SK-N-SH (cell line): ENCODE measurements at regions not wholly inside any gene's neighbourhood (a gene's known extent, or its start where the extent isn't known, plus 50 kb on each side); places are given as distances from the start of the nearest gene placed in this dataset.

Experiments used
- CTCF ChIA-PET: fragments of 300-600, 350-600 bp; formaldehyde crosslinking; extraction: SDS; loops from one replicate; lab custom pipeline; 2021; lab: Yijun Ruan, JAX
- POLR2A ChIA-PET: fragments of 350-600 bp; sonication (Branson Sonifier 250); formaldehyde crosslinking; extraction: SDS; loops from one replicate; lab custom pipeline; 2020; ENCODE audit warnings: antibody characterized with exemption, inconsistent platforms; lab: Yijun Ruan, JAX
- DNase-seq: peaks from one replicate; pipeline ENCODE4 v3.0.0; 2012
- H2AFZ ChIP-seq: fragments of 200-600 bp; sonication (generic); 2 replicates; pipeline ENCODE4 v1.8.1; 2016; ENCODE audit warnings: antibody characterized with exemption, mild to moderate bottlenecking, low read depth
- H3F3A ChIP-seq: fragments of 200-600 bp; sonication (generic); replicated peaks from 2 replicates; pipeline ENCODE3; 2016; ENCODE audit warnings: antibody characterized with exemption, mild to moderate bottlenecking; ENCODE audit not compliant: insufficient read depth
- H3K27ac ChIP-seq, 2 experiments: fragments of 200-500 bp in 1 of 2; fragments of 200-600 bp in 1 of 2; sonication (Bioruptor generic) in 1 of 2; sonication (generic), shearing (Covaris generic) in 1 of 2; 2 replicates each; pipeline versions ENCODE4 v1.5.1 to v1.6.1; 2014 to 2016; ENCODE audit warnings: low read depth in 2 of 2, inconsistent platforms in 1 of 2, low read length in 1 of 2, mild to moderate bottlenecking in 1 of 2, mixed read lengths in 1 of 2
- H3K27me3 ChIP-seq: fragments of 200-600 bp; sonication (generic), shearing (Covaris generic); 2 replicates; pipeline ENCODE4 v1.6.1; 2016; ENCODE audit warnings: mixed run types; ENCODE audit not compliant: insufficient read depth
- H3K36me3 ChIP-seq, 2 experiments: fragments of 200-500 bp in 1 of 2; fragments of 200-600 bp in 1 of 2; sonication (Bioruptor generic) in 1 of 2; sonication (generic) in 1 of 2; replicated peaks in 1 of 2; 2 replicates each; pipeline versions ENCODE3 to v1.5.1; 2014 to 2016; ENCODE audit warnings: low read length in 1 of 2, mild to moderate bottlenecking in 1 of 2; ENCODE audit not compliant: insufficient read depth in 2 of 2, control insufficient read depth in 1 of 2
- H3K4me1 ChIP-seq, 2 experiments: fragments of 200-500 bp in 1 of 2; fragments of 200-600 bp in 1 of 2; sonication (Bioruptor generic) in 1 of 2; sonication (generic), shearing (Covaris generic) in 1 of 2; 2 replicates each; pipeline versions ENCODE4 v1.5.1 to v1.6.1; 2014 to 2016; ENCODE audit warnings: low read depth in 1 of 2, low read length in 1 of 2, mixed run types in 1 of 2; ENCODE audit not compliant: insufficient read depth in 2 of 2, control insufficient read depth in 1 of 2
- H3K4me2 ChIP-seq: fragments of 200-600 bp; sonication (generic), shearing (Covaris generic); 2 replicates; pipeline ENCODE4 v1.6.1; 2017; ENCODE audit warnings: mixed run types
- H3K4me3 ChIP-seq, 2 experiments: fragments of 200-500 bp in 1 of 2; fragments of 200-600 bp in 1 of 2; sonication (Bioruptor generic) in 1 of 2; sonication (generic), shearing (Covaris generic) in 1 of 2; 2 replicates each; pipeline versions ENCODE4 v1.5.1 to v1.8.1; 2014 to 2016; ENCODE audit warnings: low read depth in 2 of 2, inconsistent platforms in 1 of 2, low read length in 1 of 2, mild to moderate bottlenecking in 1 of 2, mixed read lengths in 1 of 2, moderate library complexity in 1 of 2
- H3K79me2 ChIP-seq: fragments of 200-600 bp; sonication (generic); 2 replicates; pipeline ENCODE4 v1.8.1; 2017; ENCODE audit warnings: mild to moderate bottlenecking; ENCODE audit not compliant: insufficient read depth
- H3K9ac ChIP-seq: fragments of 200-600 bp; sonication (generic); 2 replicates; pipeline ENCODE4 v1.6.1; 2017; ENCODE audit warnings: mixed run types
- H3K9me2 ChIP-seq: fragments of 200-600 bp; sonication (generic); 2 replicates; pipeline ENCODE4 v1.6.1; 2017; ENCODE audit warnings: mixed run types
- H3K9me3 ChIP-seq: fragments of 200-600 bp; sonication (generic); 2 replicates; pipeline ENCODE4 v1.6.1; 2017; ENCODE audit warnings: mixed run types, mild to moderate bottlenecking, moderate library complexity
- H4K20me1 ChIP-seq: fragments of 200-600 bp; sonication (generic); 2 replicates; pipeline ENCODE4 v1.6.1; 2017; ENCODE audit warnings: mild to moderate bottlenecking, mixed run types; ENCODE audit not compliant: insufficient read depth
- EP300 ChIP-seq, 2 experiments: IDR thresholded peaks; 2 replicates each; pipeline versions ENCODE4 v1.4.0 to v1.6.1; 2012; ENCODE audit warnings: borderline replicate concordance in 1 of 2, low read depth in 1 of 2, low read length in 1 of 2
- FOXJ3 ChIP-seq: sonication (generic); formaldehyde crosslinking; IDR thresholded peaks from 2 replicates; pipeline ENCODE4 v1.5.1; 2020; ENCODE audit warnings: mild to moderate bottlenecking, missing genetic modification reagents
- FOXM1 ChIP-seq: IDR thresholded peaks from 2 replicates; pipeline ENCODE4 v1.4.0; 2012; ENCODE audit warnings: low read depth, mild to moderate bottlenecking
- GATA2 ChIP-seq: sonication (generic); formaldehyde crosslinking; IDR thresholded peaks from 2 replicates; pipeline ENCODE4 v1.5.0; 2020; ENCODE audit warnings: mild to moderate bottlenecking, missing genetic modification reagents
- JUND ChIP-seq: IDR thresholded peaks from 2 replicates; pipeline ENCODE4 v1.4.0; 2012
- RAD21 ChIP-seq: IDR thresholded peaks from 2 replicates; pipeline ENCODE4 v1.6.1; 2012; ENCODE audit warnings: mild to moderate bottlenecking, low read length
- RCOR1 ChIP-seq: fragments of 150-350 bp; IDR thresholded peaks from 2 replicates; pipeline ENCODE4 v1.6.1; 2017; ENCODE audit warnings: antibody characterized with exemption, low read length
- REST ChIP-seq: IDR thresholded peaks from 2 replicates; pipeline ENCODE4 v1.6.1; 2012; ENCODE audit warnings: mild to moderate bottlenecking, low read depth, low read length, moderate library complexity
- RFX5 ChIP-seq: IDR thresholded peaks from 2 replicates; pipeline ENCODE4 v1.6.1; 2012; ENCODE audit warnings: mild to moderate bottlenecking, improper control_type of control experiment, low read length
- SIN3A ChIP-seq: IDR thresholded peaks from 2 replicates; pipeline ENCODE4 v1.6.1; 2012; ENCODE audit warnings: low read depth, mild to moderate bottlenecking, low read length, moderate library complexity, borderline replicate concordance
- SMC3 ChIP-seq: IDR thresholded peaks from 2 replicates; pipeline ENCODE4 v1.6.1; 2012; ENCODE audit warnings: low read depth, low read length, improper control_type of control experiment
- TCF12 ChIP-seq: IDR thresholded peaks from 2 replicates; pipeline ENCODE4 v1.4.0; 2012
- WGBS: methylation state at CpG from one replicate; pipeline ENCODE4 v1.1.6; 2017; ENCODE audit warnings: low lambda C conversion rate; 5-methylcytosine and 5-hydroxymethylcytosine counted together
- TF ChIP-seq, protein P1 (sequence below): IDR thresholded peaks from 2 replicates; pipeline ENCODE4; 2012
- TF ChIP-seq, protein P2 (sequence below): IDR thresholded peaks from 2 replicates; pipeline ENCODE4 v1.4.0; 2012; ENCODE audit warnings: low read depth, borderline replicate concordance

- H3K79me2 ChIP-seq = no peaks in the 10 kb centered on the region
- no peak overlapping the region for H3K4me2 ChIP-seq
- H2AFZ ChIP-seq = no peak overlapping the region
- DNase-seq = no peak
- H4K20me1 ChIP-seq = peaks cover 4% of the 10 kb centered on the region; the same call in 1 of the 2 replicates
- H3K4me1 ChIP-seq = no peaks in the 10 kb centered on the region
- H3K36me3 ChIP-seq = no peaks in the 10 kb centered on the region
- TF ChIP-seq TCF12 = no peak
- TF ChIP-seq JUND = no peak
- H3K4me3 ChIP-seq = no peak overlapping the region
- H3K27ac ChIP-seq = no peak overlapping the region
- CTCF ChIA-PET = no interaction called here
- POLR2A ChIA-PET = no interaction called here
- peaks cover 14% of the 10 kb centered on the region for H3F3A ChIP-seq
- peaks cover 15% of the 10 kb centered on the region for H3K9me3 ChIP-seq
- 29% methylated on average over 2 of the region's 2 CpGs for whole genome bisulfite sequencing
- H3K9ac ChIP-seq = no peak overlapping the region
- H3K9me2 ChIP-seq = no peaks in the 10 kb centered on the region
- no peaks in the 10 kb centered on the region for H3K27me3 ChIP-seq
These were observed 243.8 kb upstream of the HHIP start for GRCh38 chr4:144402176-144402575.

- 4% methylated on average over 1 of the region's 1 CpG for WGBS
- DNase-seq = no peak
- no peaks in the 10 kb centered on the region for H3K4me1 ChIP-seq
- H3K4me2 ChIP-seq = no peak overlapping the region
- H3F3A ChIP-seq = peaks cover 18% of the 10 kb centered on the region
- CTCF ChIA-PET = no interaction called here
- H3K9me3 ChIP-seq = peaks cover 10% of the 10 kb centered on the region
- no peaks in the 10 kb centered on the region for H3K36me3 ChIP-seq
- no peak overlapping the region for H2AFZ ChIP-seq
- no peaks in the 10 kb centered on the region for H3K79me2 ChIP-seq
- no peaks in the 10 kb centered on the region for H3K9me2 ChIP-seq
- POLR2A ChIA-PET = no interaction called here
- H4K20me1 ChIP-seq = peaks cover 4% of the 10 kb centered on the region; the same call in 1 of the 2 replicates
- no peak overlapping the region for H3K4me3 ChIP-seq
- H3K27ac ChIP-seq = no peak overlapping the region
- no peak overlapping the region for H3K9ac ChIP-seq
- TF ChIP-seq EP300 (IDR thresholded peaks at IDR 0.05; ENCODE audit: borderline replicate concordance in 1 of 2, low read depth in 1 of 2, low read length in 1 of 2) (no peak), REST (no peak), RFX5 (no peak), FOXM1 (no peak), SIN3A (no peak), RAD21 (no peak), FOXJ3 (CRISPR knock-in tag) (no peak), RCOR1 (no peak), SMC3 (no peak), GATA2 (CRISPR knock-in tag) (no peak)
- TF ChIP-seq, protein P1, sequence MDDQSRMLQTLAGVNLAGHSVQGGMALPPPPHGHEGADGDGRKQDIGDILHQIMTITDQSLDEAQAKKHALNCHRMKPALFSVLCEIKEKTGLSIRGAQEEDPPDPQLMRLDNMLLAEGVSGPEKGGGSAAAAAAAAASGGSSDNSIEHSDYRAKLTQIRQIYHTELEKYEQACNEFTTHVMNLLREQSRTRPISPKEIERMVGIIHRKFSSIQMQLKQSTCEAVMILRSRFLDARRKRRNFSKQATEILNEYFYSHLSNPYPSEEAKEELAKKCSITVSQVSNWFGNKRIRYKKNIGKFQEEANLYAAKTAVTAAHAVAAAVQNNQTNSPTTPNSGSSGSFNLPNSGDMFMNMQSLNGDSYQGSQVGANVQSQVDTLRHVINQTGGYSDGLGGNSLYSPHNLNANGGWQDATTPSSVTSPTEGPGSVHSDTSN = no peak
- TF ChIP-seq, protein P2, sequence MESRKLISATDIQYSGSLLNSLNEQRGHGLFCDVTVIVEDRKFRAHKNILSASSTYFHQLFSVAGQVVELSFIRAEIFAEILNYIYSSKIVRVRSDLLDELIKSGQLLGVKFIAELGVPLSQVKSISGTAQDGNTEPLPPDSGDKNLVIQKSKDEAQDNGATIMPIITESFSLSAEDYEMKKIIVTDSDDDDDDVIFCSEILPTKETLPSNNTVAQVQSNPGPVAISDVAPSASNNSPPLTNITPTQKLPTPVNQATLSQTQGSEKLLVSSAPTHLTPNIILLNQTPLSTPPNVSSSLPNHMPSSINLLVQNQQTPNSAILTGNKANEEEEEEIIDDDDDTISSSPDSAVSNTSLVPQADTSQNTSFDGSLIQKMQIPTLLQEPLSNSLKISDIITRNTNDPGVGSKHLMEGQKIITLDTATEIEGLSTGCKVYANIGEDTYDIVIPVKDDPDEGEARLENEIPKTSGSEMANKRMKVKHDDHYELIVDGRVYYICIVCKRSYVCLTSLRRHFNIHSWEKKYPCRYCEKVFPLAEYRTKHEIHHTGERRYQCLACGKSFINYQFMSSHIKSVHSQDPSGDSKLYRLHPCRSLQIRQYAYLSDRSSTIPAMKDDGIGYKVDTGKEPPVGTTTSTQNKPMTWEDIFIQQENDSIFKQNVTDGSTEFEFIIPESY = no peak
- no peaks in the 10 kb centered on the region for H3K27me3 ChIP-seq
These were observed 243.0 kb upstream of the HHIP start for GRCh38 chr4:144402999-144403398.
